A673 (cell line): ENCODE measurements at regions not wholly inside any gene's neighbourhood (a gene's known extent, or its start where the extent isn't known, plus 50 kb on each side); places are given as distances from the start of the nearest gene placed in this dataset.

Experiments used
- BruUV-seq: library from RNA; stranded (reverse); fragments of 400-500 nt; replicated peaks from 2 replicates; lab custom pipeline; 2021; lab: Mats Ljungman, UMichigan
- CTCF ChIA-PET: fragments of 300-600 bp; sonication (Branson Sonifier 250); formaldehyde crosslinking; loops from one replicate; lab custom pipeline; 2022; ENCODE audit warnings: antibody characterized with exemption; lab: Charles Lee
- POLR2A ChIA-PET: fragments of 300-600 bp; sonication (Branson Sonifier 250); formaldehyde crosslinking; loops from one replicate; lab custom pipeline; 2022; ENCODE audit warnings: antibody characterized with exemption; ENCODE audit not compliant: low non-redundant PET; lab: Charles Lee
- DNase-seq: peaks from one replicate; pipeline ENCODE4 v3.0.0-alpha.2; 2015; ENCODE audit warnings: low spot score
- H3K27ac ChIP-seq: fragments of 200-600 bp; sonication (generic); 2 replicates; pipeline ENCODE4 v1.5.1; 2016; ENCODE audit warnings: mixed run types, low read depth, mild to moderate bottlenecking, mixed read lengths, antibody characterized with exemption, low read length; ENCODE audit not compliant: poor library complexity, severe bottlenecking
- H3K27me3 ChIP-seq: fragments of 200-600 bp; sonication (generic); replicated peaks from 2 replicates; pipeline ENCODE4 v1.6.1; 2017; ENCODE audit warnings: mixed run types, low read depth, mild to moderate bottlenecking, mixed read lengths, antibody characterized with exemption, low read length; ENCODE audit not compliant: insufficient read depth, poor library complexity
- H3K36me3 ChIP-seq: fragments of 200-600 bp; sonication (generic); 2 replicates; pipeline ENCODE4 v1.6.1; 2016; ENCODE audit warnings: mixed run types, mild to moderate bottlenecking, mixed read lengths, antibody characterized with exemption, low read length; ENCODE audit not compliant: insufficient read depth, poor library complexity, severe bottlenecking
- H3K4me1 ChIP-seq: fragments of 200-600 bp; sonication (generic); 2 replicates; pipeline ENCODE4 v1.6.1; 2017; ENCODE audit warnings: mixed run types, mild to moderate bottlenecking, mixed read lengths, antibody characterized with exemption, low read length; ENCODE audit not compliant: insufficient read depth, poor library complexity, severe bottlenecking
- H3K4me3 ChIP-seq: fragments of 200-600 bp; sonication (generic); 2 replicates; pipeline ENCODE4 v1.5.1; 2016; ENCODE audit warnings: low read depth, mixed run types, mild to moderate bottlenecking, mixed read lengths, low read length; ENCODE audit not compliant: poor library complexity, severe bottlenecking
- H3K9me3 ChIP-seq: fragments of 200-600 bp; sonication (generic); 2 replicates; pipeline ENCODE4 v1.6.1; 2016; ENCODE audit warnings: mixed run types, low read depth, mild to moderate bottlenecking, mixed read lengths, antibody characterized with exemption, low read length; ENCODE audit not compliant: poor library complexity, severe bottlenecking
- CTCF ChIP-seq: fragments of 300-800, 200-600 bp; sonication (generic); conservative IDR thresholded peaks from 2 replicates; pipeline ENCODE4 v1.5.1; 2017; ENCODE audit warnings: low read depth, mild to moderate bottlenecking, antibody characterized with exemption, low read length, moderate library complexity, mixed read lengths
- EZH2 ChIP-seq: fragments of 200-600 bp; sonication (generic); IDR thresholded peaks from 2 replicates; pipeline ENCODE4 v1.6.1; 2017; ENCODE audit warnings: borderline replicate concordance, low read depth, mild to moderate bottlenecking, mixed read lengths, antibody characterized with exemption, low read length; ENCODE audit not compliant: poor library complexity, severe bottlenecking
- intact Hi-C: fragments of 100-400 bp; cut with micrococcal nuclease; formaldehyde crosslinking; loops from one replicate; pipeline ENCODE4 v1.10.0; 2022; ENCODE audit not compliant: unreplicated experiment

- POLR2A ChIA-PET: no interaction called here
- TF ChIP-seq EZH2 (no peak), CTCF (no peak)
- CTCF ChIA-PET: no interaction called here
- Histone ChIP-seq H3K27ac (no peak overlapping the region), H3K27me3 (no peaks in the 10 kb centered on the region), H3K4me3 (no peak overlapping the region), H3K4me1 (no peaks in the 10 kb centered on the region), H3K36me3 (no peaks in the 10 kb centered on the region), H3K9me3 (no peaks in the 10 kb centered on the region)
- intact Hi-C loops: no loop called here
- BruUV-seq: no TSS peak
- DNase-seq: no peak
These were observed 62.5 kb upstream of the HIF1A start for GRCh38 chr14:61632807-61633206.

GRCh38 chr14:61636291-61636690, 59.0 kb upstream of the HIF1A start:
- CTCF ChIA-PET: no interaction called here
- Histone ChIP-seq H3K4me3 (no peak overlapping the region), H3K36me3 (no peaks in the 10 kb centered on the region)

GRCh38 chr14:61636779-61637178, 58.5 kb upstream of the HIF1A start:
- DNase-seq: no peak
- ChIA-PET CTCF (no interaction called here), POLR2A (no interaction called here)
- Histone ChIP-seq H3K27me3 (no peaks in the 10 kb centered on the region), H3K36me3 (no peaks in the 10 kb centered on the region), H3K4me1 (no peaks in the 10 kb centered on the region), H3K27ac (no peak overlapping the region), H3K4me3 (no peak overlapping the region), H3K9me3 (no peaks in the 10 kb centered on the region)
- intact Hi-C loops: no loop called here
- BruUV-seq: no TSS peak
- TF ChIP-seq CTCF: no peak
- TF ChIP-seq EZH2: no peak

More at GRCh38 chr14:61636291-61636690, 59.0 kb upstream of the HIF1A start:
- H3K27ac ChIP-seq: no peak overlapping the region
- H3K27me3 ChIP-seq: no peaks in the 10 kb centered on the region
- BruUV-seq: no TSS peak
- POLR2A ChIA-PET: no interaction called here
- TF ChIP-seq CTCF: no peak
- no peak for TF ChIP-seq EZH2
- no peaks in the 10 kb centered on the region for H3K9me3 ChIP-seq
- no peaks in the 10 kb centered on the region for H3K4me1 ChIP-seq
- no peak for DNase-seq
- intact Hi-C loops: no loop called here
